Neuronal stem cell (in vitro differentiated cells): ENCODE measurements at regions not wholly inside any gene's neighbourhood (a gene's known extent, or its start where the extent isn't known, plus 50 kb on each side); places are given as distances from the start of the nearest gene placed in this dataset.

Experiments
- DNase-seq: peaks from one replicate; pipeline ENCODE4 v3.0.0-alpha.2; 2013; ENCODE audit warnings: low spot score
- H2AFZ ChIP-seq: one replicate; pipeline ENCODE4 v1.6.1; 2013; ENCODE audit warnings: mild to moderate bottlenecking, low read length, inconsistent platforms
- H2AK5ac ChIP-seq: 2 replicates; pipeline ENCODE4 v1.6.1; 2013; ENCODE audit warnings: low read depth, mild to moderate bottlenecking, inconsistent platforms, low read length, moderate library complexity, mixed read lengths
- H2BK120ac ChIP-seq: 2 replicates; pipeline ENCODE4 v1.6.1; 2013; ENCODE audit warnings: low read depth, mild to moderate bottlenecking, inconsistent platforms, low read length, moderate library complexity, mixed read lengths
- H2BK12ac ChIP-seq: one replicate; pipeline ENCODE4 v1.6.1; 2013; ENCODE audit warnings: low read length, inconsistent platforms
- H2BK15ac ChIP-seq: 2 replicates; pipeline ENCODE4 v1.6.1; 2013; ENCODE audit warnings: mild to moderate bottlenecking, low read length, inconsistent platforms, mixed read lengths
- H2BK5ac ChIP-seq: one replicate; pipeline ENCODE4 v1.6.1; 2013; ENCODE audit warnings: inconsistent platforms, mild to moderate bottlenecking, low read length, moderate library complexity
- H3K14ac ChIP-seq: one replicate; pipeline ENCODE4 v1.6.1; 2013; ENCODE audit warnings: low read length, inconsistent platforms
- H3K18ac ChIP-seq: 2 replicates; pipeline ENCODE4 v1.6.1; 2013; ENCODE audit warnings: low read length, inconsistent platforms
- H3K23ac ChIP-seq: 2 replicates; pipeline ENCODE4 v1.6.1; 2013; ENCODE audit warnings: low read depth, mild to moderate bottlenecking, mixed read lengths, low read length, inconsistent platforms; ENCODE audit not compliant: poor library complexity
- H3K27ac ChIP-seq: replicated peaks from 3 replicates; pipeline ENCODE4 v1.5.1; 2013; ENCODE audit warnings: low read length, inconsistent platforms
- H3K27me3 ChIP-seq, 3 experiments: 2 replicates each; pipeline ENCODE4 v1.6.1; 2013; ENCODE audit warnings: low read length in 3 of 3, mild to moderate bottlenecking in 2 of 3, inconsistent platforms in 1 of 3, low read depth in 1 of 3, mixed read lengths in 1 of 3, moderate library complexity in 1 of 3; ENCODE audit not compliant: control insufficient read depth in 3 of 3, insufficient read depth in 3 of 3
- H3K36me3 ChIP-seq, 2 donors: replicated peaks in 1 of 2; 2 replicates each; pipeline ENCODE4 v1.6.1; 2013; ENCODE audit warnings: low read length in 2 of 2; ENCODE audit not compliant: control insufficient read depth in 2 of 2, insufficient read depth in 2 of 2
- H3K4ac ChIP-seq: 2 replicates; pipeline ENCODE4 v1.6.1; 2013; ENCODE audit warnings: inconsistent platforms, mild to moderate bottlenecking, low read length, moderate library complexity
- H3K4me1 ChIP-seq, 2 donors: 1 replicate in 1 of 2; 2 replicates in 1 of 2; pipeline ENCODE4 v1.6.1; 2013; ENCODE audit warnings: low read length in 2 of 2, low read depth in 1 of 2; ENCODE audit not compliant: control insufficient read depth in 2 of 2, insufficient read depth in 1 of 2
- H3K4me2 ChIP-seq: one replicate; pipeline ENCODE4 v1.6.1; 2013; ENCODE audit warnings: mild to moderate bottlenecking, low read length, inconsistent platforms; ENCODE audit not compliant: insufficient read depth, poor library complexity, severe bottlenecking
- H3K4me3 ChIP-seq, 2 donors: 2 replicates each; pipeline ENCODE4 v1.5.1; 2013; ENCODE audit warnings: low read length in 2 of 2, mild to moderate bottlenecking in 2 of 2, inconsistent platforms in 1 of 2, moderate library complexity in 1 of 2
- H3K79me1 ChIP-seq: one replicate; pipeline ENCODE4 v1.6.1; 2013; ENCODE audit warnings: low read depth, mild to moderate bottlenecking, inconsistent platforms, low read length, moderate library complexity
- H3K9ac ChIP-seq: one replicate; pipeline ENCODE4 v1.6.1; 2013; ENCODE audit warnings: mild to moderate bottlenecking, low read depth, low read length, inconsistent platforms; ENCODE audit not compliant: poor library complexity
- H3K9me3 ChIP-seq, 2 donors: replicated peaks in 1 of 2; 2 replicates each; pipeline versions ENCODE3 to v1.6.1; 2013; ENCODE audit warnings: low read length in 2 of 2, mild to moderate bottlenecking in 2 of 2, inconsistent platforms in 1 of 2, low read depth in 1 of 2, mixed read lengths in 1 of 2, moderate library complexity in 1 of 2; ENCODE audit not compliant: control insufficient read depth in 2 of 2, insufficient read depth in 1 of 2
- H4K8ac ChIP-seq: one replicate; pipeline ENCODE4 v1.6.1; 2013; ENCODE audit warnings: low read depth, mild to moderate bottlenecking, inconsistent platforms, low read length, moderate library complexity
- H4K91ac ChIP-seq: one replicate; pipeline ENCODE4 v1.6.1; 2013; ENCODE audit warnings: low read length, low read depth, mild to moderate bottlenecking, inconsistent platforms; ENCODE audit not compliant: poor library complexity
- WGBS, 2 donors: extraction: QIAGEN DNeasy Blood & Tissue Kit; methylation state at CpG; one replicate each; pipeline ENCODE4 v1.1.7; 2013; ENCODE audit warnings: missing lambda C conversion rate in 2 of 2, mixed read lengths in 1 of 2; ENCODE audit not compliant: insufficient read length in 2 of 2, insufficient replicate concordance in 1 of 2; ENCODE audit errors: extremely low coverage in 2 of 2; 5-methylcytosine and 5-hydroxymethylcytosine counted together

GRCh38 chr4:18878561-18878960 is 857.0 kb upstream of the LCORL start:
- DNase-seq = no peak

DNA sequence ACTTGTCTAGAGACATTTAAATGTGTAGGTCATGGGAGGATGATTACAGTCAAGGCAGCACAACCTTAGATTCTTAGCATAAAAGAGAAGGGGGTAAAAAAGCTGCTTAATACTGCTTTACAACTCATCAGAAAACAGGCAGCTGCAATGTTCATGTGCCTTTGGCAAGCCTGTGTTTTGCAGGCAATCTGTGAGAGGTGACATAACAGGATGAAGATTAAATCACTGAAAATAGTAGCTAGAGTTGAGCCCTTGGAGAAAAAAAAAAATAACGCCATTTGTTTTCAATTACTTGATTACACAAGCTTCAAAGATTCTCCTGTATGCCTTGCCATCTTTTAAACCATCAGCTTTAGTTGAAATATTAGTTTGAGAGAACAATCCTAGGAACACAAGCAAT is 847.6 kb upstream of the LCORL start:
- H3K9ac ChIP-seq = no peak overlapping the region
- H3K4me2 ChIP-seq = no peak overlapping the region
- DNase-seq = no peak
- H3K18ac ChIP-seq = no peak overlapping the region
- no peak overlapping the region for H3K27ac ChIP-seq
- H3K14ac ChIP-seq = no peak overlapping the region
- H2AK5ac ChIP-seq = no peak overlapping the region
- no peaks in the 10 kb centered on the region for H3K27me3 ChIP-seq
- H3K4ac ChIP-seq = no peak overlapping the region
- no peak overlapping the region for H3K4me3 ChIP-seq
- no peak overlapping the region for H3K23ac ChIP-seq
- no peaks in the 10 kb centered on the region for H3K79me1 ChIP-seq
- H3K36me3 ChIP-seq = no peaks in the 10 kb centered on the region
- H2BK12ac ChIP-seq = no peak overlapping the region
- H2BK120ac ChIP-seq = no peak overlapping the region
- no peak overlapping the region for H2BK15ac ChIP-seq
- no peaks in the 10 kb centered on the region for H3K4me1 ChIP-seq
- H4K91ac ChIP-seq = no peak overlapping the region
- H2AFZ ChIP-seq = peak overlapping the region; percentile 24
- H2BK5ac ChIP-seq = no peak overlapping the region
- no CpG with 5 or more reads among the region's 1 CpG for WGBS, 2 donors
- H4K8ac ChIP-seq = no peak overlapping the region
- H3K9me3 ChIP-seq = peaks cover 0 to 10% of the 10 kb centered on the region in 2 donors

More at GRCh38 chr4:18878561-18878960, 857.0 kb upstream of the LCORL start:
- Histone ChIP-seq H3K18ac (no peak overlapping the region), H4K91ac (no peak overlapping the region), H3K4me1 (peaks cover 4 to 6% of the 10 kb centered on the region in 2 donors), H3K23ac (no peak overlapping the region), H2BK12ac (no peak overlapping the region), H2BK5ac (no peak overlapping the region), H3K4me3 (no peak overlapping the region), H3K14ac (no peak overlapping the region), H2BK15ac (no peak overlapping the region), H3K4ac (no peak overlapping the region), H2AK5ac (no peak overlapping the region), H4K8ac (no peak overlapping the region), H2BK120ac (no peak overlapping the region), H3K36me3 (no peaks in the 10 kb centered on the region), H3K27ac (no peak overlapping the region), H3K9ac (no peak overlapping the region), H3K27me3 (no peaks in the 10 kb centered on the region), H3K4me2 (no peak overlapping the region), H3K79me1 (no peaks in the 10 kb centered on the region), H2AFZ (no peak overlapping the region), H3K9me3 (peaks cover 1 to 7% of the 10 kb centered on the region in 2 donors)
- no CpG with 5 or more reads among the region's 1 CpG for WGBS, 2 donors

GRCh38 chr4:18860836-18861530 is 839.4 kb upstream of the LCORL start:
- Histone ChIP-seq H2BK15ac (no peak overlapping the region), H3K14ac (no peak overlapping the region), H3K9ac (no peak overlapping the region), H3K27me3 (no peaks in the 10 kb centered on the region), H2BK5ac (no peak overlapping the region), H3K9me3 (no peaks in the 10 kb centered on the region), H3K23ac (no peak overlapping the region), H3K18ac (no peak overlapping the region), H2BK12ac (no peak overlapping the region), H3K4ac (no peak overlapping the region), H3K4me2 (no peak overlapping the region), H4K91ac (no peak overlapping the region), H2AK5ac (no peak overlapping the region), H3K4me3 (no peak overlapping the region), H3K79me1 (no peaks in the 10 kb centered on the region), H4K8ac (no peak overlapping the region), H2BK120ac (no peak overlapping the region), H3K4me1 (peaks cover 3 to 9% of the 10 kb centered on the region in 2 donors), H2AFZ (no peak overlapping the region), H3K36me3 (no peaks in the 10 kb centered on the region), H3K27ac (no peak overlapping the region)
- no peak for DNase-seq
- no CpG with 5 or more reads among the region's 2 CpGs for WGBS, 2 donors

- no peak overlapping the region for H4K8ac ChIP-seq
- H3K14ac ChIP-seq = no peak overlapping the region
- H3K36me3 ChIP-seq = no peaks in the 10 kb centered on the region
- no peak overlapping the region for H3K9ac ChIP-seq
- peak; percentile 15 for DNase-seq
- no peak overlapping the region for H2BK15ac ChIP-seq
- no peak overlapping the region for H2BK5ac ChIP-seq
- no peak overlapping the region for H2BK12ac ChIP-seq
- peak overlapping the region; percentile 8 for H3K27ac ChIP-seq
- H2BK120ac ChIP-seq = no peak overlapping the region
- no peak overlapping the region for H3K23ac ChIP-seq
- H3K4me2 ChIP-seq = no peak overlapping the region
- H3K27me3 ChIP-seq = no peaks in the 10 kb centered on the region
- no peaks in the 10 kb centered on the region for H3K9me3 ChIP-seq
- no peak overlapping the region for H2AK5ac ChIP-seq
- no peaks in the 10 kb centered on the region for H3K79me1 ChIP-seq
- peak overlapping the region; percentile 68 for H2AFZ ChIP-seq
- no peak overlapping the region for H3K18ac ChIP-seq
- H3K4me3 ChIP-seq = no peak overlapping the region
- H3K4me1 ChIP-seq = peaks cover 3 to 9% of the 10 kb centered on the region in 2 donors
- H4K91ac ChIP-seq = no peak overlapping the region
- WGBS, 2 donors = no CpG with 5 or more reads among the region's 2 CpGs
- H3K4ac ChIP-seq = no peak overlapping the region
These were observed 837.9 kb upstream of the LCORL start for GRCh38 chr4:18859468-18859867.
